Endodermal cell (in vitro differentiated cells): ENCODE measurements at regions not wholly inside any gene's neighbourhood (a gene's known extent, or its start where the extent isn't known, plus 50 kb on each side); places are given as distances from the start of the nearest gene placed in this dataset.

Experiments used
- DNase-seq: peaks from one replicate; pipeline ENCODE4 v3.0.0-alpha.2; 2017
- H3K27ac ChIP-seq: 2 replicates; pipeline ENCODE4 v1.5.1; 2013; ENCODE audit warnings: mild to moderate bottlenecking, low read depth, low read length, moderate library complexity
- H3K27me3 ChIP-seq: 2 replicates; pipeline ENCODE4 v1.6.1; 2013; ENCODE audit warnings: mild to moderate bottlenecking, low read length, moderate library complexity; ENCODE audit not compliant: insufficient read depth, control insufficient read depth, poor library complexity, severe bottlenecking
- H3K36me3 ChIP-seq: 2 replicates; pipeline ENCODE4 v1.7.0; 2013; ENCODE audit warnings: mild to moderate bottlenecking, low read length, moderate library complexity; ENCODE audit not compliant: control insufficient read depth, insufficient read depth
- H3K4me1 ChIP-seq: one replicate; pipeline ENCODE4 v1.7.0; 2013; ENCODE audit warnings: low read length; ENCODE audit not compliant: control insufficient read depth, insufficient read depth
- H3K4me3 ChIP-seq: 2 replicates; pipeline ENCODE4 v1.5.1; 2013; ENCODE audit warnings: mild to moderate bottlenecking, low read length, moderate library complexity
- H3K9ac ChIP-seq: 2 replicates; pipeline ENCODE4 v1.6.1; 2013; ENCODE audit warnings: mild to moderate bottlenecking, low read length, moderate library complexity; ENCODE audit not compliant: poor library complexity, severe bottlenecking; ENCODE audit errors: extremely low read depth
- H3K9me3 ChIP-seq: 2 replicates; pipeline ENCODE4 v1.6.1; 2013; ENCODE audit warnings: mild to moderate bottlenecking, low read length, moderate library complexity; ENCODE audit not compliant: control insufficient read depth
- H3K27ac Mint-ChIP-seq: 2 replicates; pipeline ENCODE4 v1.8.0; 2020; ENCODE audit warnings: mixed read lengths
- H3K27me3 Mint-ChIP-seq: 2 replicates; pipeline ENCODE4 v1.8.0; 2021; ENCODE audit warnings: mild to moderate bottlenecking, mixed read lengths; ENCODE audit not compliant: insufficient read depth
- H3K36me3 Mint-ChIP-seq: 2 replicates; pipeline ENCODE4 v1.8.0; 2020; ENCODE audit warnings: low read depth, mixed read lengths
- H3K4me1 Mint-ChIP-seq: 2 replicates; pipeline ENCODE4 v1.8.0; 2020; ENCODE audit warnings: mixed read lengths
- H3K4me3 Mint-ChIP-seq: 2 replicates; pipeline ENCODE4 v1.8.0; 2020; ENCODE audit warnings: mild to moderate bottlenecking, moderate library complexity, mixed read lengths
- H3K9me3 Mint-ChIP-seq: 2 replicates; pipeline ENCODE4 v1.8.0; 2020; ENCODE audit warnings: mild to moderate bottlenecking, mixed read lengths
- CTCF ChIP-seq: fragments of 200-600 bp; sonication (generic); conservative IDR thresholded peaks from 2 replicates; pipeline ENCODE4 v1.5.0; 2021; ENCODE audit warnings: antibody characterized with exemption, mild to moderate bottlenecking
- WGBS, 2 experiments: methylation state at CpG; one replicate each; pipeline versions ENCODE4 v1.1.5 to v1.1.7; 2013; ENCODE audit warnings: missing lambda C conversion rate in 2 of 2, mixed read lengths in 1 of 2; ENCODE audit not compliant: insufficient coverage in 1 of 2, insufficient read length in 1 of 2; 5-methylcytosine and 5-hydroxymethylcytosine counted together

GRCh38 chr6:113144117-113144516, 713.0 kb upstream of the MARCKS start:
- Histone ChIP-seq H3K9ac (no peak overlapping the region), H3K4me1 (no peaks in the 10 kb centered on the region), H3K9me3 (no peaks in the 10 kb centered on the region), H3K27me3 (no peaks in the 10 kb centered on the region), H3K36me3 (no peaks in the 10 kb centered on the region), H3K27ac (no peak overlapping the region), H3K4me3 (no peak overlapping the region)
- no peak for DNase-seq
- TF ChIP-seq CTCF: no peak
- no peak overlapping the region for H3K4me3 Mint-ChIP-seq
- H3K27ac Mint-ChIP-seq: no peak overlapping the region
- no peaks in the 10 kb centered on the region for H3K9me3 Mint-ChIP-seq
- no peaks in the 10 kb centered on the region for H3K27me3 Mint-ChIP-seq
- H3K36me3 Mint-ChIP-seq: no peaks in the 10 kb centered on the region
- H3K4me1 Mint-ChIP-seq: peaks cover 2% of the 10 kb centered on the region
- 73 to 93% methylated on average over 2 to 3 of the region's 3 CpGs for WGBS, 2 experiments

GRCh38 chr6:113146878-113147277, 710.3 kb upstream of the MARCKS start:
- TF ChIP-seq CTCF: no peak
- Histone ChIP-seq H3K27me3 (no peaks in the 10 kb centered on the region), H3K4me1 (no peaks in the 10 kb centered on the region), H3K27ac (no peak overlapping the region), H3K9me3 (no peaks in the 10 kb centered on the region), H3K9ac (no peak overlapping the region), H3K4me3 (no peak overlapping the region), H3K36me3 (no peaks in the 10 kb centered on the region)
- DNase-seq: no peak
- Mint-ChIP-seq H3K27ac (no peak overlapping the region), H3K4me3 (no peak overlapping the region), H3K36me3 (no peaks in the 10 kb centered on the region), H3K9me3 (peaks cover 3% of the 10 kb centered on the region), H3K4me1 (peaks cover 2% of the 10 kb centered on the region), H3K27me3 (no peaks in the 10 kb centered on the region)
- 88 to 94% methylated on average over 1 of the region's 1 CpG for WGBS, 2 experiments

GRCh38 chr6:113147544-113147943, 709.6 kb upstream of the MARCKS start:
- Histone ChIP-seq H3K36me3 (no peaks in the 10 kb centered on the region), H3K27me3 (no peaks in the 10 kb centered on the region), H3K4me1 (no peaks in the 10 kb centered on the region), H3K9ac (no peak overlapping the region), H3K4me3 (no peak overlapping the region), H3K9me3 (no peaks in the 10 kb centered on the region), H3K27ac (no peak overlapping the region)
- no peak for TF ChIP-seq CTCF
- Mint-ChIP-seq H3K4me3 (no peak overlapping the region), H3K27me3 (no peaks in the 10 kb centered on the region), H3K27ac (no peak overlapping the region), H3K9me3 (peaks cover 3% of the 10 kb centered on the region), H3K4me1 (peaks cover 2% of the 10 kb centered on the region), H3K36me3 (no peaks in the 10 kb centered on the region)
- WGBS, 2 experiments: 98% methylated on average over 2 of the region's 2 CpGs; no CpG with 5 or more reads in 1 of the 2 experiments
- no peak for DNase-seq
